Left lung (tissue), 4 donors: ENCODE measurements at regions not wholly inside any gene's neighbourhood (a gene's known extent, or its start where the extent isn't known, plus 50 kb on each side); places are given as distances from the start of the nearest gene placed in this dataset.
"Not testable (repeated sequence)": the region's sequence is repeated elsewhere in the genome, so short reads cannot be mapped to it uniquely, and the experiment has no call there.

Experiments used
- ATAC-seq: fragments of 200-7000 bp; cut with Tn5 transposase; one replicate; pipeline ENCODE4 v1.9.1; 2020; ENCODE audit warnings: moderate library complexity
- DNase-seq, 4 donors: peaks; one replicate each; pipeline ENCODE4 v3.0.0-alpha.2; 2013 to 2020
- H3K27ac ChIP-seq, 2 donors: fragments of 200-600 bp; sonication (generic) in 1 of 2; one replicate each; pipeline versions ENCODE4 v1.5.0 to v1.8.0; 2020 to 2021
- H3K27me3 ChIP-seq, 2 donors: fragments of 200-600 bp; sonication (generic) in 1 of 2; one replicate each; pipeline versions ENCODE4 v1.5.0 to v1.8.0; 2020 to 2021
- H3K36me3 ChIP-seq, 2 donors: fragments of 200-600 bp; sonication (generic) in 1 of 2; one replicate each; pipeline versions ENCODE4 v1.5.0 to v1.8.0; 2020 to 2021
- H3K4me1 ChIP-seq, 2 donors: fragments of 200-600 bp; one replicate each; pipeline ENCODE4 v1.8.0; 2021
- H3K4me3 ChIP-seq, 2 donors: fragments of 200-600 bp; sonication (generic) in 1 of 2; one replicate each; pipeline versions ENCODE4 v1.5.0 to v1.8.0; 2020 to 2021; ENCODE audit warnings: mild to moderate bottlenecking in 1 of 2
- H3K9me3 ChIP-seq, 2 donors: fragments of 200-600 bp; sonication (generic) in 1 of 2; one replicate each; pipeline versions ENCODE4 v1.5.0 to v1.8.0; 2020 to 2021
- intact Hi-C, 2 donors: fragments of 100-400 bp; cut with DNase I; formaldehyde crosslinking; loops; one replicate each; pipeline versions ENCODE4 v1.11.2 to v1.14.2; 2022
- donor health status: DM: no; HTN: yes; CAD: no.
- donor health status: DM: no; HTN: no; CAD: no.

DNA sequence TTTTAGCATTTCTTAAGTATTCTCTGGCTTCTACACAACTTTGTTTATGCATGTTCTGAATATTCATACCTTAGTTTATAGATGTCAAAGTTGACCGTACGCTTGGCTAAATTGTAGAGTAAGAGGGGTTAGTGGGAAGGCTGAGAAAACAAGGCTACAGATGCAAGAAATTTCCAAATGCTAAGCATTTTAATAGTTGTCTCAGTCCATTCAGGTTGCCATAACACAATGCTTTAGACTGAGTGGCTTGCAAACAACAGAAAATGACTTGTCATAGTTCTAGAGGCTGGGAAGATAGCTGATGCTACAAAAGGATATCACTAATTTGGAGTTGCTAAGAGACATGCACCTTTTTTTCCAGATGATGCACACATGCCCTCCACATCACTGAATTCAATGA is 53.0 kb upstream of the C1QTNF3 start:
- H3K27ac ChIP-seq, H3K9me3 ChIP-seq, H3K4me3 ChIP-seq, H3K4me1 ChIP-seq, DNase-seq, intact Hi-C loops, ATAC-seq, H3K36me3 ChIP-seq, H3K27me3 ChIP-seq: not testable (repeated sequence)

DNA sequence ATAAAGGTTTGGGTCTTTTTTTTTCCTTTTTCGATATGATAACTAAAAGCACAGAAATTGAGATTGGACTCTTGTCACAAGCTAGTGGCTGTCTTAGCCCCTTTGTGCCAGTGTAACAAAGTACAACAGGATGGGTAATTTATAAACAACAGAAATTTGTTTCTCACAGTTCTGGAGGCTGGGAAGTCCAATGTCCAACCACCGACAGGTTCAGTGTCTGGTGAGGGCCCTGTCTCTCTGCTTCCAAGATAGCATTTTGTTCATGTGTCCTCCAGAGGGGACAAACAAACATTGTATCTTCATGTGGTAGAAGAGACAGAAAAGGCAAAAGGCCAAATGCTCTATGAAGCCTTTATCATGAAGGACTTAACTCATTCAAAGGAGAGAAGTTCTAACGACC is 56.9 kb upstream of the C1QTNF3 start:
- H3K27me3 ChIP-seq, H3K27ac ChIP-seq, DNase-seq, intact Hi-C loops, ATAC-seq, H3K4me1 ChIP-seq, H3K36me3 ChIP-seq, H3K9me3 ChIP-seq, H3K4me3 ChIP-seq: not testable (repeated sequence)

DNA sequence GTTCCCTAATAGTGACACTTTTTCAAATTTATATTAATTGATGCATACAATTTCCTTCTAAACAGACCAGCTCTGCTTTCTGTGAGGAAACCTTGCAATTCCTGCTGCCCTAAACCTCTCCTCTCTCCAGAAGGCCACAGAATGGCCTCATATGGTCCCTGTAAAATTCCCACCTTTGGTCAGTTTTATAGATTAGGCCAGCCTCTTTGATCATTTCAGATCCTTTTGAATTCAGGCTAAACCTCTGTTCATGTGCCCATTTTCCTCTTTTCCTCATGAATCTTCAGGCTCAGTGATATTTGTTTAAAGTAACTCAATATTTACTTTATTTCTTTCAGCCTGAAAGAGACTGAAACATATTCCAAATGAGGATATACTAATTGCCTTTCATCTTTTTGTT is 58.6 kb upstream of the C1QTNF3 start:
- ATAC-seq, intact Hi-C loops, H3K27ac ChIP-seq, H3K4me3 ChIP-seq, H3K36me3 ChIP-seq, H3K4me1 ChIP-seq, H3K9me3 ChIP-seq, H3K27me3 ChIP-seq, DNase-seq: not testable (repeated sequence)

DNA sequence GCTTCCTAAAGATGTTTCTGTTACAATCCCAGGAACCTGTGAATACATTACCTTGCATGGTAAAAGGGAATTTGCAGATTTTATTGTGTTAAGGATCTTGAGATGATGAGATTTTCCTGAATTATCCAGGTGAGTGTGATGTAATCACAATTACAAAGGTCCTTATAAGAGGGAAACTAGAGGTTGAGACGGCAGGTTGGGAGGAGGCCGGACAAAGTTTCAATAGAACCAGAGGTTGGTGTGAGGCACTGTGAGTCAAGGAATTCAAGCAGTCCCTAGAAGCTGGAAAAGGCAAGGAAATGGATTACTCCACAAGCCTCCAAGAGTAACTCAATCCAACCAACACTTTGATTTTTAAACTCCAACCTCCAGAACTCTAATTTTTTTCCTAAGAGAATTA is 65.9 kb upstream of the C1QTNF3 start:
- H3K4me1 ChIP-seq, intact Hi-C loops, H3K4me3 ChIP-seq, H3K9me3 ChIP-seq, DNase-seq, H3K27ac ChIP-seq, H3K27me3 ChIP-seq, ATAC-seq, H3K36me3 ChIP-seq: not testable (repeated sequence)

DNA sequence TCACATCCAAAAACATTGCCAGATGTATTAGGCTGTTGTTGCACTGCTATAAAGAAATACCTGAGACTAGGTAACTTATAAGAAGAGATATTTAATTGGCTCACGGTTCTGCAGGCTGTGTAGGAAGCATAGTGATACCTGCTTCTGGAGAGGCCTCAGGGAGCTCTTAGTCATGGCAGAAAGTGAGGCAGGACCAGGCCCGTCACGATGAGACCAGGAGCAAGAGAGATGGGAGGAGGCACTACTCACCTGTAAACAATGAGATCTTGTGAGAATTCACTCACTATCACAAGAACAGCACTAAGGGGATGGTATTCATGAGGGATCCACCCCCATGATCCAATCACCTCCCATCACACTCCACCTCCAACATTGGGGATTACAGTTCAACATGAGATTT is 81.3 kb upstream of the C1QTNF3 start:
- H3K27ac ChIP-seq, intact Hi-C loops, H3K4me3 ChIP-seq, H3K4me1 ChIP-seq, H3K27me3 ChIP-seq, ATAC-seq, H3K9me3 ChIP-seq, H3K36me3 ChIP-seq, DNase-seq: not testable (repeated sequence)

DNA sequence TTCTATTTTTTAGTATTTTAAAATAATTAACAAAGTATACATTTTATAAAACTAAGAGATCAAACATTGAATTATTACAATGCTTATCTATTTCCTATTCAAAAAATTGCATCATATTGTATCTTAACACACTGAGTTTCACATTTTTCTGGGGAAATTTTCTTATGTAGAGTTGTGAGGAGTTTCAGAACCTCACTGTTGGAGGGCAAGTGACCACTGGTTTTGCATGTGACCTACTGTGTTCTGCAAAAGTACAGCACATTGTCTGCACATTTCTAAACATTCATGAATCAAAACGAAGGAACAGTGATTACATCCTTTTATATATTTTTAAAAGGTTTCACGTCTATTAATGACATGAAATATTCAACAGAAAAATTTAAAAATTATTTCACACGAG is 82.3 kb upstream of the C1QTNF3 start:
- H3K4me1 ChIP-seq, H3K9me3 ChIP-seq, intact Hi-C loops, H3K36me3 ChIP-seq, H3K27ac ChIP-seq, DNase-seq, H3K27me3 ChIP-seq, H3K4me3 ChIP-seq, ATAC-seq: not testable (repeated sequence)

DNA sequence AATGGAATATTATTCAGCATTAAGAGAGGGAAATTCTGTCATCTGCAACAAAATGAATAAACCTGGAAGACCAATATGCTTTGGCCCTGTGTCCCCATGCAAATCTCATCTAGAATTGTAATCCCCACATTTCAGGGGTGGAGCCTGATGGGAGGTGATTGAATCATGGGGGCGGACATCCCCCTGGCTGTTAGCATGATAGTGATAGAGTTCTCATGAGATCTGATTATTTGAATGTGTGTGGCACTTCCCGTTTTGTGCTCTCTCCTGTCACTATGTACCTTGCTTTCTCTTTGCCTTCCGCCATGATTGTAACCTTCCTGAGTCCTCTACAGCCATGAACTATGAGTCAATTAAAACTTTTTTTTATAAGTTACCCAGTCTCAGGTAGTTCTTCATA is 83.7 kb upstream of the C1QTNF3 start:
- DNase-seq, H3K36me3 ChIP-seq, H3K9me3 ChIP-seq, H3K4me1 ChIP-seq, H3K4me3 ChIP-seq, H3K27me3 ChIP-seq, H3K27ac ChIP-seq, intact Hi-C loops, ATAC-seq: not testable (repeated sequence)

DNA sequence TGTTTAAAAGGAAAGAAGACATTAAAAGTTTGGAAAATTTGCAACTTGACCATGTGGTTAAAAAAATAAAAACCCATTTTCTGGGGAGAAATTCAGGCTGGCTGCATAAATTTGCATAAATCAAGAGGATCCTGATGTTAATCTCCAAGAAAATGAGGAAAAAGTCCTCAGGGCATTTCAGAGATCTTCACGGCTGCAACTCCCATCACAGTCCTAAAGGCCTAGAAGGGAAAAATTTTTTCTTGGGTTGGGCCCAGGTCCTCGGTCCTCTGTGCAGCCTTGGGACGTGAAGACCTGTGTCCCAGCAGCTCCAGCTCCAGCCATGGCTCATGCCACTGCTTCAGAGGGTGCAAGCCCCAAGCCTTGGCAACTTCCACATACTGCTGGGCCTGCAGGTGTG is 84.8 kb upstream of the C1QTNF3 start:
- ATAC-seq, DNase-seq, intact Hi-C loops: not testable (repeated sequence)

DNA sequence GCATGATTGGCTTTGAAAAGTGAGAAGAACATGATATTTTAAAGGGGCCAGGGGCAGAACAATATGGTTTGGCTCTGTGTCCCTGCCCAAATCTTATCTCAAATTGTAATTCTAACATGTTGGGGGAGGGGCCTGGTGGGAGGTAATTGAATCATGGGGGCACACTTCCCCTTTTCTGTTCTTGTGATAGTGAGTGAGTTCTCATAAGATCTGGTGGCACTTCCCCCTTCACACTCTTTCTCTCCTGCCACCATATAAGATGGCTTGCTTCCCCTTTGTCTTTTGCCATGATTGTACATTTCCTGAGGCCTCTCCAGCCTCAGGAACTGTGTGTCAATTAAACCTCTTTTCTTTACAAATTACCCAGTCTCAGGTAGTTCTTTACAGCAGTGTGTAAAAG is 85.9 kb upstream of the C1QTNF3 start:
- intact Hi-C loops, H3K36me3 ChIP-seq, H3K4me3 ChIP-seq, H3K27me3 ChIP-seq, ATAC-seq, H3K9me3 ChIP-seq, DNase-seq, H3K4me1 ChIP-seq, H3K27ac ChIP-seq: not testable (repeated sequence)

More for the DNA sequence above, 84.8 kb upstream of the C1QTNF3 start:
- not testable (repeated sequence) for H3K36me3 ChIP-seq, H3K4me1 ChIP-seq, H3K9me3 ChIP-seq, H3K4me3 ChIP-seq, H3K27ac ChIP-seq, H3K27me3 ChIP-seq

DNA sequence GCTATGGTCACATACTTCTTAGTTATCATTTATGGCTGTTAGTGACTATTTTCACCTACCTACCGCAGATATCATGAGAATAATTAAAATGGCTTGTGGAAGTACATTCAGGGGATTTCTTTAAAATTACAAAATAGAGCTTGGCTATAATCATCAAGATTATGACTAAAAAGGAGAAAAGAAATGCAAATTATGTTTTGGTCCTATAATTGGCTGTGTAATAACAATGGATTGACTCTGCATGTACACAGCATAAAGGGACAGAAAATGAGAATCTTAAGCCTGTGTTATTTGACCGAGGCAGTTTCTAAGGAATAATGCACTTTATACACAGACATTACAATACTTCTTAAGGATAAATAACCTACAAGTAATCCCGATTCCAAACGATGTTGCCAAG is 112.0 kb upstream of the C1QTNF3 start:
- H3K4me1 ChIP-seq, H3K9me3 ChIP-seq, ATAC-seq, H3K27me3 ChIP-seq, H3K4me3 ChIP-seq, intact Hi-C loops, H3K27ac ChIP-seq, DNase-seq, H3K36me3 ChIP-seq: not testable (repeated sequence)

DNA sequence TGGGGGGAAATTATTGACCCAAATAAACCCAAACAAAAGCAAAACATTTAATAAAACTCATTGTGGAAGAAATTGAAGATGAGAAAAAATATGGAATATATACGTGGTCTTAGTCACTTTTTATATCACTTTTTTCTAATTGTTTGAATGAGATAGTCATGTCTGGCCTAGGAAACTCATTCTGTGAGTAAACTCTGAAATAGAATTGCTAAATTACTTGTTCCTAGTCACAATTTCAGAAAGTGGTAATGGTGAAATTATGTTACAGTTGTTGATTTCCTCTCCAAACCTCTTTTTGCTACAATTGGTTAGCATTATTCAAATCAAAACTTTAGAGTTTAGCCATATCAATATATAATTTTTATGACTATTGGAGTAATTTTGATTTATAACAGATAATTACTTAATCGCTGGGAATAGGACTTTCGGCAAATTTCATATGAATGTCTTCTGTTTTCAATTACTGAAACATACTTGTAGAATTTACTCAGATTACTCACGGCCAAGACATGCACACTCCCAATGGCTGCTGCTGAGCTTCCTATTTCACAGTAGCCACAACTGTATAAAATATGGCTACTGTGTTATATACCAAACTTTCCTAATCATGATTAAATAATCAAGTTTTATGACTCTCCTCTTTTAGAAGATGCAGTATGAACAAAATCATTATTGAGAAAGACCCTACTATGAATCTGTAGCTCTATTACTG is 113.8 kb upstream of the C1QTNF3 start:
- H3K27ac ChIP-seq, H3K9me3 ChIP-seq, H3K4me1 ChIP-seq, ATAC-seq, DNase-seq, H3K36me3 ChIP-seq, intact Hi-C loops, H3K4me3 ChIP-seq, H3K27me3 ChIP-seq: not testable (repeated sequence)

DNA sequence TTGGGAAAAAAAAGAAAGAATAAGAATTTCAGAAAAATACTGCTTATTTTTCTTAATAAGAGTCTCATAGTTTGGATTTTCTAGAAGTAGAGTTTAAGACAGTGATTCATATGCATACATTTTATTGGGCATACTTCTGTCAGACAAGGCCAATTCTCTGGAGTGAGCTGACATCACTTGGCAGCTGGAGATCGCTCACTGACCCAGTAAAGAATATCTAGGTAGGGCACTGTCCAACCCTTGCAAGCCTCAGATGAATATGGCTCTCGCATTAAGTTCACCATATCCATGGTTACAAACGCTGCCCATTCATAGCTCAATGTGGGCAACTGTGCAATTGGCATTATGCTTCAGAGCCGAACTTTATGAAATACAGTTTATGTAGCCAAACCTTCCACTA is 117.9 kb upstream of the C1QTNF3 start:
- H3K4me1 ChIP-seq, DNase-seq, H3K27me3 ChIP-seq, intact Hi-C loops, H3K36me3 ChIP-seq, H3K4me3 ChIP-seq, ATAC-seq, H3K27ac ChIP-seq, H3K9me3 ChIP-seq: not testable (repeated sequence)

DNA sequence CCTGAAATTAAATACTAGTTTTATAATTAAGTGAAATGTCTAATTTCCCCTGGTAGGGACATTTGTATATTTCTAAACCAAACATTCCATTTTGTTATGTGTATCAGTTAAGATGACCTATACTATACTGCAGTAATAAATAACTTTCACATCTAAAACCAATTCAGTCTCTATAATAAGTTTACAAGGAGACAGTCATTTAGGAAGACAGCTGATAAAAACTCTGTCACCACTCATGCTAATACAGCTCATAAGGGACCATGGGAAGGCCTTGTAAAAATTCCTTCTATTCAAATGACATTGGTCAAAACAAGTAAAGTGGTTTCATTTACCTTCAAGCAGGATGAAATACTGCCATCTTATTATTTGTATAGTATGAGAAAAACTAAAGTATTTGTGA is 128.4 kb upstream of the C1QTNF3 start:
- H3K4me1 ChIP-seq, H3K27ac ChIP-seq, H3K4me3 ChIP-seq, H3K27me3 ChIP-seq, H3K9me3 ChIP-seq, DNase-seq, intact Hi-C loops, ATAC-seq: not testable (repeated sequence)
- peaks cover 0 to 21% of the 10 kb centered on the region in 2 donors for H3K36me3 ChIP-seq

DNA sequence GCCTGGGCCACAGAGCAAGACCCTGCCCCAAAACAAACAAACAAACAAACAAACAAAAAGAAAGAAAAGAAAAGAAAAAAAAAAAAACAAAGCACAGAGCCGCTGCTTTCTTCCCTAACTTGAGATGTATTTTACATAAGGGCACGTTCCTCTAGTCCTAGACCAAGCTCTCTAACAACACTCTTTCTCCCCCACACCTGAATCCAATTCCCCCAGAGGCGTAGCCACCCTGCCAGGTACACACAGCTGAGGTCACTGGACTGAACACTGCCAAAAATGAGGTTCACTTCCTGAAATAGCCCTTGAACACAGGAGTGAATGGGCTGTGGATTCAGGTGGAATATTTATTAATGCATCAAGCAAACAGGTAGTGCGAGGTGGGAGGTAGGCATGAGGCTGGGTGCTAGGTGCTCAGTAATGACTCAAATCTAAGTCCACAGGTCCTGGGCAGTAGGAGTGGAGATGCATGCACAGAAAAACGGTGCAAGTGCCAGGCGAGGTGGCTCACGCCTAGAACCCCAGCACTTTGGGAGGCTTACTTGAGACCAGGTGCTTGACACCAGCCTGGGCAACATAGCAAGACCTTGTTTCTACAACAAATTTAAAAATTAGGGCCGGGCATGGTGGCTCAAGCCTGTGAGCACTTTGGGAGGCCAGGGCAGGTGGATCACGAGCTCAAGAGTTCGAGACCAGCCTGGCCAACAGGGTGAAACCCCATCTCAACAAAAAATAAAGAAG is 136.6 kb upstream of the C1QTNF3 start:
- ATAC-seq, H3K27me3 ChIP-seq, H3K4me3 ChIP-seq, intact Hi-C loops, H3K27ac ChIP-seq, H3K4me1 ChIP-seq, H3K9me3 ChIP-seq: not testable (repeated sequence)
- peak in 2 of 4 donors; percentile 65 to 79 for DNase-seq
- H3K36me3 ChIP-seq = peaks cover 0 to 34% of the 10 kb centered on the region in 2 donors
